Thymus (tissue), 11 donors: ENCODE measurements at regions not wholly inside any gene's neighbourhood (a gene's known extent, or its start where the extent isn't known, plus 50 kb on each side); places are given as distances from the start of the nearest gene placed in this dataset.
A peak's percentile ranks its signal among the peaks of the same experiment; 100 is the strongest.
"Not testable (repeated sequence)": the region's sequence is repeated elsewhere in the genome, so short reads cannot be mapped to it uniquely, and the experiment has no call there.

ENCODE experiments used
- DNase-seq, 9 donors: peaks; one replicate each; pipeline ENCODE4 v3.0.0-alpha.2; 2013; ENCODE audit warnings: low spot score in 9 of 9, low read depth in 6 of 9, missing footprints in 1 of 9
- H3K27ac ChIP-seq, 2 donors: one replicate each; pipeline ENCODE4 v1.5.1; 2013; ENCODE audit warnings: control low read depth in 1 of 2, low read depth in 1 of 2, low read length in 1 of 2, mild to moderate bottlenecking in 1 of 2, moderate library complexity in 1 of 2
- H3K27me3 ChIP-seq, 2 donors: one replicate each; pipeline ENCODE4 v1.5.1; 2013; ENCODE audit warnings: low read length in 1 of 2; ENCODE audit not compliant: control insufficient read depth in 2 of 2, insufficient read depth in 1 of 2
- H3K36me3 ChIP-seq, 2 donors: one replicate each; pipeline ENCODE4 v1.5.1; 2013; ENCODE audit warnings: low read length in 1 of 2, mild to moderate bottlenecking in 1 of 2, moderate library complexity in 1 of 2; ENCODE audit not compliant: control insufficient read depth in 2 of 2, insufficient read depth in 2 of 2
- H3K4me1 ChIP-seq, 2 donors: one replicate each; pipeline ENCODE4 v1.5.1; 2013; ENCODE audit warnings: low read length in 2 of 2; ENCODE audit not compliant: control insufficient read depth in 2 of 2, insufficient read depth in 2 of 2
- H3K4me3 ChIP-seq, 2 donors: one replicate each; pipeline ENCODE4 v1.5.1; 2013; ENCODE audit warnings: low read length in 2 of 2, control low read depth in 1 of 2, mild to moderate bottlenecking in 1 of 2
- H3K9me3 ChIP-seq, 2 donors: one replicate each; pipeline ENCODE4 v1.5.1; 2013; ENCODE audit warnings: low read length in 1 of 2, mild to moderate bottlenecking in 1 of 2; ENCODE audit not compliant: control insufficient read depth in 2 of 2, insufficient read depth in 1 of 2
- WGBS: extraction: QIAGEN DNeasy Blood & Tissue Kit; methylation state at CpG from one replicate; pipeline ENCODE4 v1.1.7; 2013; 5-methylcytosine and 5-hydroxymethylcytosine counted together
- donor health status: healthy.

DNA sequence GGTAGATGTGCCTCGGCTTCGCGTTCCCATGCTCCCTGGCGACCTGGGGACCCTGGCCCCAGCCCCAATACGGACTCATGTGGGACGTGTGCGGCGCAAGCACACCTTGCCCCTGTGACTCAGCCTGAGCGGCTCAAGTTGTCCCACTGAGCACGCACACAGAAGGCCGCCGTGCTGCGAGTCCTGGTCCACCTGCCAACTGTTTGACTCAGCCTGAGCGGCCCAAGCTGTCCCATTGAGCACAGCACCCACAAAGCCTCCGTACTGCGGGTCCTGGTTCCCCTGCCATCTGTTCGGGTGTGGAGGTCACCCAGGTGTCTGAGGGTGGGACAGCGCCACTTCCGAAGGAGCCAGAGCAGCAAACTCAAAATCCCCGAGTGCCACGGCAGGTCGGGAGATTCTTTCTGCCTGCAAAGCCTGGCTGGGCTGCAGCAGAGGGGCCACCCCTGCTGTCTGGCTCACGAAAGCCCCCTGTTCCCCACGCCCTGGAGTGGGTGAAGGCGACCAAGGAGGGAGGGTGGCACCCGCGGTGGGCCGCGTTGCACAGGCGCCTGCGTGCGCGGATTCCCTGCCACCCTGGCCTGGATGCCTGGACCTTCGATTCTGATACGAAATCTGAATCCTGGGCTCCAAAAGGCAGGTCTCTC lies 362.6 kb upstream of the DEFB115 start:
- H3K4me1 ChIP-seq, H3K27me3 ChIP-seq, H3K36me3 ChIP-seq, H3K4me3 ChIP-seq, H3K27ac ChIP-seq, DNase-seq: not testable (repeated sequence)
- 19% methylated on average over 35 of the region's 35 CpGs for WGBS
- H3K9me3 ChIP-seq = peaks cover 8 to 48% of the 10 kb centered on the region in 2 donors

DNA sequence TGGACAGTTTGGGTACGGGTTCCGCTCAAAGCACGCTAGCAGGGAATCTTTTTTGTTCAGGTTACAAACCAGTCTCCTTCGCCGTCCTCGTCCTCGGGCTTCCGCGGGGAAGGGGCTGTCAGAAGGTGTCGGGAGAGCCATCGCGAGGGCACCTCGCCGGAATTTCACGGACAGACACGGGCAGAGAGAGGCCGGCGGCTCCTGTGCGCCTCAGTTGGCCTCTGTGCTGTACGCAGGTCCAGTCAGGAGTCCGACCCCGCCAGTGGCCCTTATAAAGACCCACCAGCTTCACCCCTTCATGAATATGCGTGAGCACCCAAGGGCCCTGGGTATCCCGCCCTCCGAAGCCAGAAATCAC lies 362.1 kb upstream of the DEFB115 start:
- 17% methylated on average over 25 of the region's 25 CpGs for WGBS
- H3K9me3 ChIP-seq = peaks cover 9 to 53% of the 10 kb centered on the region in 2 donors
- DNase-seq, H3K36me3 ChIP-seq, H3K27me3 ChIP-seq, H3K27ac ChIP-seq, H3K4me3 ChIP-seq, H3K4me1 ChIP-seq: not testable (repeated sequence)

DNA sequence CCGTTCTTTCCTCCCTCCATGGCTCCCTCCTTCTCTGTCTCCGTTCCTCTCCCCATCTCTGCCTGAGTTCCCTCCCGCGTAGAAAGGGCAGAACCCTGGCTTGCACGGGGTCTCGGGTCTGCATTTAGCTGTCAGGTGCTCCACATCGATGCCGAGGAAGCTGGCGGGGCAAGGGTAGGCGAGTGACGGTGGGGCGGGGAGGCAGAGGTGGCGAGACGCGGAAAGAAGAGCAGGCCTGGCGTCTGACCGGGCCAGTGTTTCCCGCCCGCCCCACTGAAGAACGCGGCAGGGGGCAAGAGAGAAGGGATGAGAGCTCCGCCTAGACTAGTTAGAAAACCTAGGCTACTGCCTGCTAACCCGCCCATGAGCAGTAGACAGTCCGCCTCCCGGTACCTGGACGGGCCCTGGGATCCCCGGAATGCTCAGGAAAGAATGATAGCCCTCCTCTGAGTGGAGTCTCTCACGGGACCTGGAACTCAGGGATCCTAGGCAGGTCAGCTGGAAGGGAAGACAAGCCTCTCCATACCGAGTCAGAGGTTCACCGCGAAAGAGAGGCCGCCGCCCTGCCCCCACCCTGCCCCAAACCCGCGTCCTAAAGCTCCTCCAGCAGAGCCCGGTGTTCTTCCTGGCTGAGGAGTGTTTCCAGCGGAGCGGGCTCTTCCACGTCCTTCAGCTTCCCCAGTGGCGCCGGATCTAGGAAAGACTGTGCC lies 357.9 kb upstream of the DEFB115 start:
- not testable (repeated sequence) for H3K27me3 ChIP-seq, DNase-seq, H3K27ac ChIP-seq, H3K4me1 ChIP-seq, H3K36me3 ChIP-seq, H3K4me3 ChIP-seq
- peaks cover 2 to 30% of the 10 kb centered on the region in 2 donors for H3K9me3 ChIP-seq
- 13% methylated on average over 41 of the region's 41 CpGs for WGBS

DNA sequence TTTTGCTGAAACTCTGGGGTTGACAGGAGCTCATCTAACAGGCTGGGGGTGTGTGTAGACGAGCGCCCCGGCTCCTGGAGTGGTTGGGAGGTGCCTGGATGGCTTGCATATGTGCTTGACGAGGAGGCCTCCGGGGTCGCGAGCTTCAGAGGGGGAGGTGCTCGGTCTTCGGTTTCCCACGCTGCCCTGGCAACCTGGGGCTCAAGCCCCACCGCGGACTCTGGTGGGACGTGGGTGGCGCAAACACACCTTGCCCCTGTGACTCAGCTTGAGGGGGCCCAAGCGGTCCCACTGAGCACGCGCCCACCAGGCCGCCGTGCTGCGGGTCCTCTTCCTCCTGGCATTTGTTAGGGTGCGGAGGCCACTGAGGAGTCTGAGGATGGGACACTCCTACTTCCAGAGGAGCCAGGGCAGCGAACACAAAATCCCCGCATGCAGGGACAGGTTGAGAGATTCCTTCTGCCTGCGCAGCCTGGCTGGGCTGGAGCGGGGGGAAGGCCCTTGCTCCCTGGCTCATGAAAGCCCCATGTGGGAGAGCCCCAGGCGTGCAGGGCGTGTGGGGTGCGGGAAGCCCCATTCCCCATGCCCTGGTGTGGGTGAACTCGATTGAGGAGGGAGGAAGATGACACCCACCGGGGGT lies 357.3 kb upstream of the DEFB115 start:
- not testable (repeated sequence) for H3K4me3 ChIP-seq, H3K27me3 ChIP-seq, H3K4me1 ChIP-seq, H3K27ac ChIP-seq, DNase-seq, H3K36me3 ChIP-seq
- peaks cover 2 to 23% of the 10 kb centered on the region in 2 donors for H3K9me3 ChIP-seq
- WGBS = 25% methylated on average over 30 of the region's 30 CpGs

DNA sequence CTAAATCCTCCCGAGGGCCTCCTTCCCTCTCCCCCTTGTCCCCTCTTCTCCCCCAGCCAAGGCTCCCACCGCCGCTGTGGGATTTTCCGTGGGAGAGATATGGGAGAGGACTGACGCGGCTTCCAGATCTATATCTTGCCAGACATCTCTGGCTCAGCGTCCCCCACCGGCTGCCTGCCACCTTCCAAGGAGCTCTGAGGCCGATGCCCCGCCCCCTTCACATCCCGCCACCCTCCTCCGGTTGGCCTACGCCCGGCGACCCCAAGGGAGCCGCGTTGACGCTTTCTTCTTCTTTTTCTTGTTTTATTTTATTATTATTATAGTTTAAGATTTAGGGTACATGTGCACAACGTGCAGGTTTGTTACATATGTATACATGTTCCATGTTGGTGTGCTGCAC lies 352.2 kb upstream of the DEFB115 start:
- H3K9me3 ChIP-seq = peaks cover 2 to 11% of the 10 kb centered on the region in 2 donors
- not testable (repeated sequence) for H3K4me3 ChIP-seq, DNase-seq, H3K27ac ChIP-seq, H3K4me1 ChIP-seq, H3K36me3 ChIP-seq, H3K27me3 ChIP-seq
- 88% methylated on average over 19 of the region's 19 CpGs for WGBS

DNA sequence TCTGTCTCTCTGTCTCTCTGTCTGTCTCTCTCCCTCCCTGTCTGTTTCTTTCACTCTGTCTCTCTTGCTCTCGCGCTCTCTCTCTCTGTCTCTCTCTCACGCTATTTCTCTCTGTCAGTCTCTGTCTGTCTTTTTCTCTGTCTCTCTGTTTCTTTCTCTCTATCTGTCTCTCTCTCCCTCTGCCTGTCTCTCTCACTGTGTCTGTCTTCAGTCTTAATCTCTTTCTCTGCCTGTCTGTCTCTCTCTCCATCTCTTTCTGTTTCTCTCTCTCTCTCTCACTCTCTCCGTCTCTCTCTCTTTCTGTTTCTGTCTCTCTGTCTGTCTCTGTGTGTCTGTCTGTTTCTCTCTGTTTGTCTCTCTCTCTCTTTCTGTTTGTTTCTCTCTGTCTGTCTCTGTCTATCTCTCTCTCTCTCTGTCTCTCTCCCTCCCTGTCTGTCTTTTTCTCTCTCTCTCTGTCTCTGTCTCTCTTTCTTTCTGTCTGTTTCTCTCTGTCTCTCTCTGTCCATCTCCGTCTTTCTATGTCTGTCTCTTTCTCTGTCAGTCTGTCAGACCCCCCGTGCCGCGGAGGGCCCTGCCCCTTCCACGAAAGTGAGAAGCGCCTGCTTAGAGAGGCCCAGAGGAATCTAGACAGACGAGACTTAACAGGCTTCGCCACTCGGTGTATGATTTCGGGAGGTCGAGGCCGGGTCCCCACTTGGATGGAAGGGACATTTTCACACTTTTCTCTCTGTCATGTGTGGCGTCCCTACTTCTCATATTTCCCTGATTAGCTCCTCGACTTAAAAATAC lies 346.3 kb upstream of the DEFB115 start:
- H3K27ac ChIP-seq = no peak overlapping the region
- H3K36me3 ChIP-seq = no peaks in the 10 kb centered on the region
- no peak overlapping the region for H3K4me3 ChIP-seq
- no peak for DNase-seq
- H3K9me3 ChIP-seq = peaks cover 1 to 17% of the 10 kb centered on the region in 2 donors
- H3K4me1 ChIP-seq = no peaks in the 10 kb centered on the region
- H3K27me3 ChIP-seq = no peaks in the 10 kb centered on the region
- 70% methylated on average over 18 of the region's 18 CpGs for WGBS

DNA sequence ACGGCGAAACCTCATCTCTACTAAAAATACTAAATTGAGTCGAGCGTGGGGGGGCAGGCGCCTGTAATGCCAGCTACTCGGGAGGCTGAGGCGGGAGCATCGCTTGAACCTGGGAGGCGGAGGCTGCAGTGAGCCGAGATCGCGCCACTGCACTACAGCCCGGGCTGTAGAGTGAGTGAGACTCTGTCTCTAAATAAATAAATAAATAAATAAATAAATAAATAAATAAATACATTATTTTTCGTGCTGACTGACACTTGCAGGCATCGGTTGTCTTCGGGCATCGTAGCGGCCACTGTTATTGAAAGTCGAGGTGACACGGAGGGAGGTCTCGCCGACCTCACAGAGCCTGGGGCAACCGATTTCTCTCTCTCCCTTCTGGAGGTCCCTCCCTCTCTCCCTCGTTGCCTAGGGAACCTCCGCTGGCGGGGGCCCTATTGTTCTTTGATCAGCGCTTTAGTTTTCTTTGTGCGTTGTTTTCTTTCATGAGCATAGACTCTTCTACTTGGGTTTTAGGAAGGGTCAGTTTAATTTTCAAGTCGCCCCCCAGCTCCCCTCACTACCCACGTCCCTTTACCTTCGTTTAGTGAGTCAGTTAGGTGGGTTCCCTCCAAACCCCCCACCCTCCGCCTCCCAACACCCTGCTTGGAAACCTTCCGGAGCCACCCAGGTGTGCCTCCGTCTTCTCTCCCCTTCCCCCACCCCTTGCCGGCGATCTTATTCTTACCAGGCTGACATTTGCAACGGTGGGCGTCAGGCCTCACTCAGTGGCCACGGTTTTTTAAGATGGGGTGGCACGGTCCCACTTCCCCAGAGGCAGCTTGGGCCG lies 345.4 kb upstream of the DEFB115 start:
- 17% methylated on average over 41 of the region's 41 CpGs for WGBS
- H3K36me3 ChIP-seq = not testable (repeated sequence)

DNA sequence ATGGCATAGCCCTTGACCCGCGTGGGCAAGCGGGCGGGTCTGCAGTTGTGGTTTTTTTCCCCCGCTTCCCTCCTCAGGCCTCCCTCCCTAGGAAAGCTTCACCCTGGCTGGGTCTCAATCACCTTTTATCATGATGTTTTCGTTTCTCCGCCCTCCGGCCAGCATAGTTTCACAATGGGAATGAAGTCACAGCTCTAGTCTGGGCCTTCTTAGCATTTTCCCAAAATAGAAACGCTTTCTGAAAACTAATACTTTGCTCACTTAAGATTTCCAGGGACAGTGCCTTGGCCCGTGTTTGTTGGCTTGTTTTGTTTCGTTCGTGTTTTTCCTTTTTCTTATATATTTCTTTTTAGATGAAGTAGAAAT lies 344.8 kb upstream of the DEFB115 start:
- not testable (repeated sequence) for H3K36me3 ChIP-seq, H3K27me3 ChIP-seq, H3K4me3 ChIP-seq, H3K4me1 ChIP-seq, DNase-seq, H3K27ac ChIP-seq
- peaks cover 1 to 13% of the 10 kb centered on the region in 2 donors for H3K9me3 ChIP-seq
- 7% methylated on average over 11 of the region's 12 CpGs for WGBS

More for the DNA sequence above, 345.4 kb upstream of the DEFB115 start:
- DNase-seq = peak in 2 of 9 donors; percentile 2 to 6
- not testable (repeated sequence) for H3K4me1 ChIP-seq, H3K4me3 ChIP-seq, H3K27me3 ChIP-seq, H3K27ac ChIP-seq
- peaks cover 1 to 13% of the 10 kb centered on the region in 2 donors for H3K9me3 ChIP-seq
